Activated T-cell treated with anti-CD3 and anti-CD28 coated beads for 48 hours (primary cell): ENCODE measurements at regions not wholly inside any gene's neighbourhood (a gene's known extent, or its start where the extent isn't known, plus 50 kb on each side); places are given as distances from the start of the nearest gene placed in this dataset.

Experiments used
- DNase-seq: peaks from one replicate; pipeline ENCODE4 v3.0.0-alpha.2; 2020; ENCODE audit warnings: low read depth

DNA sequence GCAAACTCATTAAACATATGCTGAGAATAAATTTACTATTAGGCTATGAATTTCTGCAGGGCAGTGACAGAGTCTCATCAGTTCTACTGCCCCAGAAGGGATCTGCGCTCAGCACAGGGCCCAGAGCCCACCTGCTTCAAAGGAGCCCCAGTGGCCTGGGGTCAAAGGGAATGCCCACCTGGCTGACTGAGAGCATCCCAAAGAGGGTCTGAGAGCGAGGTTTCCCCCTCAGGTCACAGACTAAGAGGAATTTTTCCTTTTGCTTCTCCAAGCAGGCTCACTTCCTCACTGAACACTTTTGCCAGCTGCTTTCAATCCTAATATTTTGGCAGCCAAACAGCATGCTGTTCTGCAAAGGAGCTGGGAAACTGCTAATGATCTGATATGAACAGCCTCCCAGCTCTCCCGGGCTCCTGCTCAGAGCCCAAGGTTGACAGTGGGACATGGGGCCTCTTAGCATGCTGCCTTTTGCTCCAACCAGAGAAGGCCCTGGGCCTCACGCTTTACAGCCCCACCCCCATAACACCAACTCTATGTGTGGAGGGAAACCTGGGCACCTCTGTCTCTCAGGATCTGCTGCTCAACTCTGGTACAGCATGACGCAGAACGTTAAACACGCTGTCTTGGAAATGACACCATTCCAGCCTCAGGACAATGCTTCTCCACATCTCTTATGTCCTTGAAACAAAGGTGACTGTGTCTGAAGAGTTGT, 70.7 kb upstream of the SYT6 start:
- no peak for DNase-seq

DNA sequence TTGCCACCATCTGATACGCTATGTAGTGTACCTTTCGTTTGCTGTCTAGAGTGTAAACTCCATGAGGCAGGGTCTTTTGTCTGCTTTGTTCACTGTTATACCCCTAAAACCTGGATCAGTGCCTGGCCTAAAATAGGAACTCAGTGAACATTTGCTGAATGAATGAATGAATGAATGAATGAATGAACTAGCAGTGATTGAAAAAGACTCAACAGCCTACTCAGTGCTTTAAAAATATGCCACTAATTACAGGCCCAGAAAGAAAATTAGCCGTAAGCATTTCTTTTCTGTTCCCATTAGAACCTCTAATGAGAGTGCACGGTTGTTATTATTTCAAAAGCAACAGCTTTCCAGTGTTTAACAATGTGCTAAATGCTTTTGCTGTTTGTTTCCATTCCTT, 69.3 kb upstream of the SYT6 start:
- DNase-seq, result no peak

DNA sequence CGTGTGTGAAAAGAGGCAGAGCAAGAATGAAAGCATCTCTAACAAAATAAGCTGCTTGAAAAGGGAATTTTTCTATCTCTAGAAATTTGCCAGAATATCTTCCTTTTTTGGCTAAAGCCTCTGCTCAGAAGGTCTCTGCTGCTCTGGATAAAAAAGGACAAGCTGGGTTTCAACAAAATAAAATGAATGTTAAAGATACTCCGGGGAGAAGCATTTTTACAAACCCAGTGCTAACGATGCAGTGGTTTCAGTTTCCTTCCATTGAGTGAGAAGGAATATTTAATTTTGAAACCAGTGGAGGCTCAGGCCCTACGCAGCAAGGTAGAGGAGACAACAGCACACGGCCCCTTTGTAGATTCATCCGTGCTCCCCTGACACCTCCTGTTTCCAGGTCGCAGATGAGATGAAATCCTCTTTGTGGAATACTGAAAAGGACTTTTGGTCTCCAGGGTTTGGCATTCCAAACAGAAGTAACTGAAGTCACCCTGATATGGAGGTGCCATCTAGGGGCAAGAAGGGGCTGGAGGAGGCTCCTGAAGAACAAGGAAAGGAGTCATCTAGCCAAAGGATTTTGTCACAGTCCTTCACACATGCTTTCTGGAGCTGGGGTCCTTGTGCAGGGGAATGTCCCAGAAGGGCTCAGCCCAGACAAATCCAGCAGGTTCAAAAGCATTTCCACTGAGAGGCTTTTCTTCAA, 65.7 kb upstream of the SYT6 start:
- DNase-seq, result no peak

DNA sequence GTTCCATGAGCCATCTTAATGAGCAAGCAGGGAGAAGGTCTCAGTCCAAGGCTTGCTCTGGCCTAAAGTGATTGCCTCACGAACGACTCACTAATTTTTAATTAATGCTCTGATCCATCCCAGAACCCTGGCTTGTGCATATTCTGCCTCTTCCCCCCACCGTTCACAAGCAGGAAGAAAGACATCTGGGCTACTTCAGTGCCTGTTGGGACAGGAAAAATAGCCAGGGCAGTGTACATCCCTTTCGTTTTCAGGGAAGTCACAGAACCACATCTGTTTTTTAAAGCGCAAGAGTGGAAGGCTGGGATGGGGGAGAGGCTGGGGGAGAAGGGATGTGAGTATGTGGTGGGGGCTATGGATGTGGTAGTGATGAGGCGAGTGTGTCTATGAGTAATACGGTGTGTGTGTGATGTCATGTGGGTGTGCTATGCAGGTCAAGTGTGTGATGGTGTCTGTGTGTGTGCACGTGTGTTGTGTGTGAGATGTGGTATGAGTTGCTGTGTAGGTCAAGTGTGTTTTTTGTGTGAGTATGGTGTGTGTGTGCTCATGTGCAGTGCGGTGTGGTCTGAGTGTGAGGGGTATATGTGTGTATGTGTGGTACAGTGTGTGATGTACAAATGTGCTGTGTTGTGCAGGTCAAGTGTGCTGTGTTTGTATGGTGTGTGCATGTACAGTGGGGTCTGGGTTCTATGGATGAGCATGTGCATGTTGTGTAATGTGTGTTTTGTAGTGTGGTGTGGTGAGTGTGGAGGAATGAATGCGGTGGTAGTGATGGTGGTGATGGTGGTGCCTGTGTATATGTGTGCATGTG, 64.9 kb upstream of the SYT6 start:
- DNase-seq, result no peak

DNA sequence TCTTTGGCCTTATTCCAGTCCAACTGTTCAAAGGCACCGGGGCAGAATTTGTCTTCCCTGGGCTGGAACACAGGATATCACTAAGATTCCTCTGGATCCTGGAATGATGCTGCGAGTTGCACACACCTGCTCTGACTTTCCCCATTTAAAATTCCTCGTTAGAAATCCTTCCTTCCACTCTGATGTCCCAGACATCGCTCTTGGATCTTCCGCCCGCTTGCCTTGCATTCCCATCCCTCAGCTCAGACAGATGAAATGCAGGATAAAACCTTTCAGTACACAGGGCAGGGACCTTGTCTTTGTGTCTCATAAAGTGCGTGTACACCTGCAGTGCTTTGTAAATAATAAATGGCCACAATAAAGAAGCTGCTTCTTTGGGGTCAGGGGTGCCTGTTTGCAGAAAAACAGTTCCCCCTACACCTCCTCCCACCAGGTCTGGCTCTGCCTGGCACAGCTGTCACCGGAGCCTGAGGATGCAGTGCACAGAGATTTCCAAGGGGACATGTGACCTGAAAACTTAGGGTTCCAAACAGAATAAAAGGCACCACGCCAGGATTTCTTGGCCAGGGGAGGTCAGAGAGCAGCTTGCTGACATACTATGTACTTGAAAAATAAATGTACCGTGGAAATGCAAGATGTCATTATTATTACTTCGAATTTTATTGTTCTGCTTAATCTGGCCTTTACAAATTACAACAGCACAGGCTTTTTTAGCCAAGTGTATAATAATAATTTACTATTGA, 62.9 kb upstream of the SYT6 start:
- no peak for DNase-seq

DNA sequence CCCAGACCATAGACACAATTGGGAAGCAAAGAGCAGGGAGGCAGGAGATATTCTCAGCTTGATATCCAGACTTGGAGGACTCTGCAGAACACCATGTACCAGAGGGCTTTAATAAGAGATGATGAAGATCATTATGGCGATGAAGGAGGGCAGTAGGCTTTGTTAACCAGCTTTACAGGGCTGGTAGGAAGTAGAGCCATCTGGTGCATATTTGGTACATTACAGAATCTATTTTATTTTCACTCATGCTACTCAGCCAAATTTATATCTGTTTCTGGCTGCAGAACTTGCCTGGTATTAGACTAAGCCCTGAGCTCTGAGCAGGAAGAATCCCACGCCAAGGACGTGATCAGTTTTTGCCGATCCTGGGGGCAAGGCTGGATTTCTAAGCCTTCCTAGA, 61.8 kb upstream of the SYT6 start:
- DNase-seq, result no peak

DNA sequence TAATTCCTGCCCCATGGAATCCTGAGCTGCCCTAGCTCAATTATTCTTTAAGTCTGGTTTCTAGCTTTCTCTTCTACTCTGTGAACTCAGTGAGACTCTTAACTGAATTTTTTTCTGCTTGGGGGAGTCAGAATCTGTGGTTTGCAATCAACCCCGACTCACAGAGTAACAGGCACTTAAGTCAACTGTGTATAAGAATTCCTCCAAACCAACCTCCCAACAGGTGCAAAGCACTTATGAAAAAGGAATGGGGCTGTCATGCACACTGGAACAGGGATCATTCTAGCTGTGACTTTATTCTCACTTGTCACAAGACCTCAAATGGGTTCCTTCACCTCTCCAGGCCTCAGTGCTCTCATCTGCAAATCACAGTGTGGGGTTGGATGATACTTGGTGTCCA, 60.3 kb upstream of the SYT6 start:
- DNase-seq, result no peak

DNA sequence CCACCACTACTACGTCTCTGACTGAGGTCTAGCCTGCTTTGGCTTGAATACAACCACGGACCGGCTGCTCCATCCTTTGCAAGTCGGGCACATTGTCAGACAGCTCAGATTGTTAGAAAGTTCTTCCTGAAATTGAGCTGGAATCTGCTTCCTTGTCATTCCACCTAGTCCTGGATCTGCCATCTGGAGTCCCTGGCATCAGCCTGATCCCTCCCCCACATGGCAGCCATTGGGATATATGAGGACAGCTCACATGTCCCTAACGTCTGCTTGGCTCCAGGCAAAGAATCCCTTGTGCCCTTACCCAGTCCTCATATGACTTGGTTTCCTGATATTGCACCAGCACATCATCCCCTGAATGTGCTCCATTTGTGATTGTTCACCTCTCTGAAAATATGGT, 56.3 kb upstream of the SYT6 start:
- no peak for DNase-seq

DNA sequence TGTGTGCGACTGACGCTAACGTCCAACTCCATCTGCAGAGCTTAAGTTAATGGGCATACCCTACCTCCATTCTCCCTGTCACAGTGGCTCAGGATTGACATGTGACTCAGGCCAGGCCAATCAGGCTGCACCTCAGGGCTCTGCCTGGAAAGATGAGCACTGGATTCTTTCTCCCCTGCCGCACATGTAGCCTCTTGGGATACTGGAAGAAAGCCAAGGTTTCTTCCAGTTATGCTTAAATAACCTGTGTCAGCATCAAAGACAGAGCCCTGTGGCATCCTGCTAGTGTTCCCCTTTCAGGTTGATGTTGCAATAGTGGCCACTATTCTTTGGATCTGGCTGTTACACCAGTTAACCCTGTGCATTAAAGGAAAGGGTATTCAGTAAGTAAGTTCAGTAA, 55.0 kb upstream of the SYT6 start:
- DNase-seq, result no peak

DNA sequence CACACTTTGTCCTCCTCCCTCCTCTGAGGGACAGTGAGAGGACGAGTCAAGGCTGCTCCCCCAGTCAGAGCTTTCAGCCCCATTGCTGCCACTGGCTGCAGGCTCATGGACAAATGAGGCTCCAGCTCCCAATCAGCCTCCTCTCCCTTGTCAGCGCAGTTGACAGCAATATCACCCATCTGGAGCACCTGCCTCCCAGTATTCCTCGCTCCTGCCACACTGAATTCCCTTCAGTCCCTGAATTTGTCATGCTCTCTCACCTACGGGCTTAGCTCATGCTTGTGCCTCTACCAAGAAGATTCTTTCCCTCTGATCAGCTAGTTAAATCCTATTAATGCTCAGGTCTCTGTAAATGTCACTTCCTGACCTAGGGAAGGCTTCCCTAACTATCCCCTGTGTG, 54.4 kb upstream of the SYT6 start:
- no peak for DNase-seq

DNA sequence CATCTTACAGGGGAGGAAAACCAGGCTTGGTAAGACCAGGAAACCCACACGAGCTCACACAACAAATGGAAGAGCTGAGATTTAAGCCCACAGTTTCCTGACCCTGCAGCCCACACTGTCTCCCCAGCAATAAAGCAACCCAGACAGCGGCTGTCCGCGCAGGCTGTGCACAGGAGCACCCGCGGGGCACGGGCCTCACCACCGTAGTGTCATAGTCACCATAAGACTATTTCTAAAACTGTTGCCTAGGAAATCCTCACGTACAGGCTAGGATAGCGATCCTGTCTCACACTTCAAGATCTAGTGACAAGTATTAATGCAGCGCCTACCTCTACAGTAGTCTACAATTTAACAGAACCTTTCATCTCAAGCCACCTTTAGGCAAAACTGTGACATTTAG, 54.0 kb upstream of the SYT6 start:
- no peak for DNase-seq

DNA sequence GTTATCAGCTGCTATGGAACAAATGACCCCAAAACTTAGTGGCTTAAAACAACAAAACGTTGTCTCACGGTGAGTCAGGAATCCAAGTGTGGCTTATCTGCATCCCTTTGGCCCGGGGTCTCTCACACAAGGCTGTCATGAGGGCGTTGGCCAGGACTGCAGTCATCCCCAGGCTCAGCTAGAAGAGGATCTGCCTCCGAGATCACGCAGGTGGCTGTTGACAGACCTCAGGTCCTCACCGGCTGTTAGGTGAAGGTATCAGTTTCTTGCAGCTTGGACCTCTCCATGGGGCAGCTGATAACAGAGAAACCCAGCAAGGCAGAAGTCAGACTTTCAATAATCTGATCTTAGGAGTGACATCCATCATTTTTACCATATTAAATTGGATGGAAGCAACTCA, 52.7 kb upstream of the SYT6 start:
- DNase-seq, result no peak

DNA sequence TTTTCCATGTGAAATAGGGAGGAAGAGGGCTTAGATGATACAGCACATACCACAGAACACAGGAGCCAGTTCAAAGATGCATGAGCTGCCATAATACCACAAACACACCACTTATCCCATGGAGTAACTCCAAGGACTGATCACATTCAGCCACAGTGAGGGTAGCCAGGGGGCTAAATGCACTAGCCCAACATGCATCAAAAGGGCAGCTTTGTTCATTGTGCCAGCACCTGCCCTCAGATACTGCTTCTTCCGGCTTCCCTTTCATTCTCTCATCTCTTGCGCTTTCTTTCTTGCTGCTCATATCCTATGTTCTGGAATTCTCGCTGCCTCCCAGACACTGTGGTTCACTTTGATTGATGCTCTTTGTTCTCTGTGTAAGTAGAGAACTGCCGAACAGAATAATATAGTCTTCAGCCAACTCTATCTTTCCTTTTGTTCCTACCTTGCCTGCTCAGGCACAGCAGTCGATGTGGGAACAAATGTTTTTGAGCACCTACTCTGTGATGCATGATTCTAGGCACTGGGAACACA, 50.0 kb upstream of the SYT6 start:
- DNase-seq, result no peak
